H9 (cell line): ENCODE measurements at regions not wholly inside any gene's neighbourhood (a gene's known extent, or its start where the extent isn't known, plus 50 kb on each side); places are given as distances from the start of the nearest gene placed in this dataset.

Experiments
- DNase-seq: peaks from one replicate; pipeline ENCODE4 v3.0.0-alpha.2; 2017
- H2AFZ ChIP-seq: one replicate; pipeline ENCODE4 v1.6.1; 2013; ENCODE audit warnings: mild to moderate bottlenecking, low read length, control low read depth, moderate library complexity
- H2AK5ac ChIP-seq: 2 replicates; pipeline ENCODE4 v1.6.1; 2013; ENCODE audit warnings: low read length, control low read depth, mixed read lengths; ENCODE audit not compliant: insufficient read length
- H2BK120ac ChIP-seq: one replicate; pipeline ENCODE4 v1.6.1; 2013; ENCODE audit warnings: low read depth, mild to moderate bottlenecking, low read length, control low read depth, inconsistent platforms; ENCODE audit not compliant: poor library complexity, severe bottlenecking
- H2BK12ac ChIP-seq: 2 replicates; pipeline ENCODE4 v1.6.1; 2013; ENCODE audit warnings: low read length, control low read depth, mixed read lengths, low read depth; ENCODE audit not compliant: insufficient read length
- H2BK15ac ChIP-seq: 2 replicates; pipeline ENCODE4 v1.6.1; 2013; ENCODE audit warnings: low read depth, low read length, control low read depth
- H2BK20ac ChIP-seq: one replicate; pipeline ENCODE4 v1.6.1; 2013; ENCODE audit warnings: low read depth, mild to moderate bottlenecking, low read length, control low read depth, inconsistent platforms; ENCODE audit not compliant: poor library complexity, severe bottlenecking
- H2BK5ac ChIP-seq: 2 replicates; pipeline ENCODE4 v1.6.1; 2013; ENCODE audit warnings: low read length, control low read depth, mixed read lengths; ENCODE audit not compliant: insufficient read length
- H3K14ac ChIP-seq: 2 replicates; pipeline ENCODE4 v1.6.1; 2013; ENCODE audit warnings: low read length, control low read depth; ENCODE audit not compliant: insufficient read depth
- H3K18ac ChIP-seq: 2 replicates; pipeline ENCODE4 v1.6.1; 2013; ENCODE audit warnings: low read depth, mild to moderate bottlenecking, mixed read lengths, low read length, control low read depth; ENCODE audit not compliant: insufficient read length
- H3K23ac ChIP-seq: 2 replicates; pipeline ENCODE4 v1.6.1; 2013; ENCODE audit warnings: low read length, control low read depth, mixed read lengths, low read depth; ENCODE audit not compliant: insufficient read length
- H3K23me2 ChIP-seq: 2 replicates; pipeline ENCODE4 v1.6.1; 2013; ENCODE audit warnings: low read depth, mild to moderate bottlenecking, mixed read lengths, low read length, control low read depth; ENCODE audit not compliant: insufficient read length, poor library complexity, severe bottlenecking
- H3K27ac ChIP-seq: 2 replicates; pipeline ENCODE4 v1.5.1; 2013; ENCODE audit warnings: low read length, control low read depth, mixed read lengths, low read depth; ENCODE audit not compliant: insufficient read length
- H3K27me3 ChIP-seq: 2 replicates; pipeline ENCODE4 v1.6.1; 2013; ENCODE audit warnings: low read length, control low read depth, inconsistent platforms; ENCODE audit not compliant: insufficient read depth
- H3K4ac ChIP-seq: 2 replicates; pipeline ENCODE4 v1.6.1; 2013; ENCODE audit warnings: low read depth, mild to moderate bottlenecking, control low read depth, inconsistent platforms, low read length, moderate library complexity
- H3K4me1 ChIP-seq: 2 replicates; pipeline ENCODE4 v1.6.1; 2013; ENCODE audit warnings: low read length, control low read depth, inconsistent platforms; ENCODE audit not compliant: insufficient read depth
- H3K4me2 ChIP-seq: 2 replicates; pipeline ENCODE4 v1.6.1; 2013; ENCODE audit warnings: low read length, control low read depth, mixed read lengths; ENCODE audit not compliant: insufficient read length, insufficient read depth
- H3K56ac ChIP-seq: 2 replicates; pipeline ENCODE4 v1.6.1; 2013; ENCODE audit warnings: low read depth, mild to moderate bottlenecking, mixed read lengths, low read length, control low read depth; ENCODE audit not compliant: insufficient read length
- H3K79me1 ChIP-seq: 2 replicates; pipeline ENCODE4 v1.6.1; 2013; ENCODE audit warnings: low read depth, mild to moderate bottlenecking, moderate library complexity, low read length, control low read depth, inconsistent platforms; ENCODE audit not compliant: insufficient read depth, poor library complexity, severe bottlenecking
- H3K79me2 ChIP-seq: 2 replicates; pipeline ENCODE4 v1.6.1; 2013; ENCODE audit warnings: low read length, control low read depth, inconsistent platforms; ENCODE audit not compliant: insufficient read depth
- H3K9ac ChIP-seq: 2 replicates; pipeline ENCODE4 v1.6.1; 2013; ENCODE audit warnings: low read length, control low read depth, mixed read lengths; ENCODE audit not compliant: insufficient read length; ENCODE audit errors: extremely low read depth
- H3K9me3 ChIP-seq: one replicate; pipeline ENCODE4 v1.6.1; 2013; ENCODE audit warnings: low read depth, low read length, inconsistent platforms; ENCODE audit not compliant: control insufficient read depth
- H3T11ph ChIP-seq: one replicate; pipeline ENCODE4 v1.6.1; 2013; ENCODE audit warnings: mild to moderate bottlenecking, low read length, control low read depth, inconsistent platforms
- H4K20me1 ChIP-seq: one replicate; pipeline ENCODE4 v1.6.1; 2013; ENCODE audit not compliant: control insufficient read depth, insufficient read length, insufficient read depth
- H4K5ac ChIP-seq: 2 replicates; pipeline ENCODE4 v1.6.1; 2013; ENCODE audit warnings: low read depth, mild to moderate bottlenecking, mixed read lengths, low read length, control low read depth; ENCODE audit not compliant: insufficient read length
- H4K8ac ChIP-seq: replicated peaks from 2 replicates; pipeline ENCODE4 v1.6.1; 2013; ENCODE audit warnings: low read length, control low read depth, mixed read lengths, low read depth; ENCODE audit not compliant: insufficient read length
- H4K91ac ChIP-seq: 2 replicates; pipeline ENCODE4 v1.6.1; 2013; ENCODE audit warnings: low read depth, mild to moderate bottlenecking, moderate library complexity, mixed read lengths, low read length, control low read depth; ENCODE audit not compliant: insufficient read length
- H3K27ac Mint-ChIP-seq, 3 experiments: 2 replicates in 2 of 3; 3 replicates in 1 of 3; pipeline ENCODE4 v1.8.0; 2020 to 2021; ENCODE audit warnings: mixed read lengths in 3 of 3, mild to moderate bottlenecking in 1 of 3, moderate library complexity in 1 of 3
- H3K27me3 Mint-ChIP-seq: 2 replicates; pipeline ENCODE4 v1.8.0; 2021; ENCODE audit warnings: low read depth, mild to moderate bottlenecking, moderate library complexity, mixed read lengths
- H3K36me3 Mint-ChIP-seq, 3 experiments: 2 replicates in 2 of 3; 3 replicates in 1 of 3; pipeline ENCODE4 v1.8.0; 2020 to 2021; ENCODE audit warnings: low read depth in 3 of 3, mixed read lengths in 3 of 3; ENCODE audit not compliant: insufficient read depth in 1 of 3
- H3K4me1 Mint-ChIP-seq, 2 experiments: 2 replicates each; pipeline ENCODE4 v1.8.0; 2020; ENCODE audit warnings: mixed read lengths in 2 of 2
- H3K4me3 Mint-ChIP-seq, 2 experiments: 2 replicates in 1 of 2; 3 replicates in 1 of 2; pipeline ENCODE4 v1.8.0; 2020 to 2021; ENCODE audit warnings: mild to moderate bottlenecking in 2 of 2, mixed read lengths in 2 of 2, moderate library complexity in 1 of 2
- H3K9me3 Mint-ChIP-seq, 2 experiments: 2 replicates in 1 of 2; 3 replicates in 1 of 2; pipeline ENCODE4 v1.8.0; 2020; ENCODE audit warnings: mild to moderate bottlenecking in 2 of 2, mixed read lengths in 2 of 2, moderate library complexity in 1 of 2
- CTCF ChIP-seq: fragments of 200-600 bp; sonication (generic); conservative IDR thresholded peaks from 3 replicates; pipeline ENCODE4 v1.8.0; 2021; ENCODE audit warnings: antibody characterized with exemption, mild to moderate bottlenecking
- WGBS: extraction: QIAGEN DNeasy Blood & Tissue Kit; methylation state at CpG from one replicate; pipeline ENCODE4 v1.1.7; 2013; ENCODE audit warnings: missing lambda C conversion rate, low lambda C conversion rate, mixed read lengths; ENCODE audit not compliant: insufficient read length; ENCODE audit errors: extremely low coverage; 5-methylcytosine and 5-hydroxymethylcytosine counted together

GRCh38 chr6:40715570-40716403 is 128.6 kb upstream of the LRFN2 start:
- H2BK120ac ChIP-seq = no peak overlapping the region
- H3K9ac ChIP-seq = no peak overlapping the region
- H3K23ac ChIP-seq = no peak overlapping the region
- peaks cover 13% of the 10 kb centered on the region for H3K27me3 Mint-ChIP-seq
- no peak overlapping the region for H3T11ph ChIP-seq
- no peak overlapping the region for H4K8ac ChIP-seq
- no peak overlapping the region for H3K4me3 Mint-ChIP-seq
- H3K18ac ChIP-seq = no peak overlapping the region
- no peak overlapping the region for H2BK20ac ChIP-seq
- H3K9me3 Mint-ChIP-seq = no peaks in the 10 kb centered on the region; a peak in 1 of 5 replicates
- no peak for TF ChIP-seq CTCF
- no peaks in the 10 kb centered on the region for H3K9me3 ChIP-seq
- H3K79me2 ChIP-seq = no peaks in the 10 kb centered on the region; the same call in 1 of the 2 replicates
- no peak for DNase-seq
- H4K5ac ChIP-seq = no peak overlapping the region
- H3K4me1 ChIP-seq = peaks cover 5% of the 10 kb centered on the region; the same call in 1 of the 2 replicates
- H3K56ac ChIP-seq = no peak overlapping the region
- no peak overlapping the region for H3K4ac ChIP-seq
- no peak overlapping the region for H2BK15ac ChIP-seq
- H3K14ac ChIP-seq = no peak overlapping the region
- no peaks in the 10 kb centered on the region for H3K23me2 ChIP-seq
- H2AK5ac ChIP-seq = no peak overlapping the region
- H3K36me3 Mint-ChIP-seq = no peaks in the 10 kb centered on the region
- H3K4me1 Mint-ChIP-seq = peaks cover 20 to 26% of the 10 kb centered on the region in 2 experiments
- no peak overlapping the region for H3K27ac ChIP-seq
- no peaks in the 10 kb centered on the region for H3K79me1 ChIP-seq
- WGBS = no CpG with 5 or more reads among the region's 12 CpGs
- no peak overlapping the region for H4K91ac ChIP-seq
- no peaks in the 10 kb centered on the region for H3K27me3 ChIP-seq
- H2BK12ac ChIP-seq = no peak overlapping the region
- H2BK5ac ChIP-seq = no peak overlapping the region
- H3K4me2 ChIP-seq = no peak overlapping the region
- H2AFZ ChIP-seq = no peak overlapping the region
- no peak overlapping the region for H3K27ac Mint-ChIP-seq
- no peaks in the 10 kb centered on the region for H4K20me1 ChIP-seq
